Ascending aorta (tissue), 2 donors: ENCODE measurements at regions not wholly inside any gene's neighbourhood (a gene's known extent, or its start where the extent isn't known, plus 50 kb on each side); places are given as distances from the start of the nearest gene placed in this dataset.
"Not testable (repeated sequence)": the region's sequence is repeated elsewhere in the genome, so short reads cannot be mapped to it uniquely, and the experiment has no call there.

Experiments used
- DNase-seq, 2 donors: peaks; one replicate each; pipeline ENCODE4 v3.0.0-alpha.2; 2019; ENCODE audit warnings: low spot score in 2 of 2
- H3K27ac ChIP-seq, 2 donors: fragments of 200-600 bp; sonication (generic); one replicate each; pipeline ENCODE4 v1.5.1; 2016 to 2017; ENCODE audit warnings: mild to moderate bottlenecking in 1 of 2
- H3K27me3 ChIP-seq: fragments of 200-600 bp; sonication (generic); one replicate; pipeline ENCODE4 v1.5.1; 2017
- H3K36me3 ChIP-seq, 2 donors: fragments of 200-600 bp; sonication (generic); one replicate each; pipeline ENCODE4 v1.5.1; 2016
- H3K4me1 ChIP-seq, 2 donors: fragments of 200-600 bp; sonication (generic); one replicate each; pipeline ENCODE4 v1.5.1; 2016 to 2017; ENCODE audit warnings: mild to moderate bottlenecking in 1 of 2
- H3K4me3 ChIP-seq, 2 donors: fragments of 200-600 bp; sonication (generic); one replicate each; pipeline ENCODE4 v1.5.1; 2016 to 2017; ENCODE audit warnings: mild to moderate bottlenecking in 1 of 2
- H3K9me3 ChIP-seq, 2 donors: fragments of 200-600 bp; sonication (generic); one replicate each; pipeline ENCODE4 v1.5.1; 2016
- intact Hi-C: fragments of 100-400 bp; cut with DNase I; formaldehyde crosslinking; loops from one replicate; pipeline ENCODE4 v1.15.1; 2023
- TF ChIP-seq, protein P1 (sequence below), 3 experiments: fragments of 200-600 bp in 2 of 3; fragments of 450-650 bp in 1 of 3; sonication (generic) in 2 of 3; IDR thresholded peaks; one replicate each; pipeline ENCODE4 v1.5.1; 2016 to 2019; ENCODE audit warnings: antibody characterized with exemption in 3 of 3, mild to moderate bottlenecking in 1 of 3, moderate library complexity in 1 of 3

GRCh38 chr2:158866082-158866481 is 71.0 kb downstream of the DAPL1 start:
- H3K4me3 ChIP-seq, intact Hi-C loops, DNase-seq, H3K9me3 ChIP-seq, H3K36me3 ChIP-seq, H3K4me1 ChIP-seq, H3K27ac ChIP-seq, H3K27me3 ChIP-seq: not testable (repeated sequence)

DNA sequence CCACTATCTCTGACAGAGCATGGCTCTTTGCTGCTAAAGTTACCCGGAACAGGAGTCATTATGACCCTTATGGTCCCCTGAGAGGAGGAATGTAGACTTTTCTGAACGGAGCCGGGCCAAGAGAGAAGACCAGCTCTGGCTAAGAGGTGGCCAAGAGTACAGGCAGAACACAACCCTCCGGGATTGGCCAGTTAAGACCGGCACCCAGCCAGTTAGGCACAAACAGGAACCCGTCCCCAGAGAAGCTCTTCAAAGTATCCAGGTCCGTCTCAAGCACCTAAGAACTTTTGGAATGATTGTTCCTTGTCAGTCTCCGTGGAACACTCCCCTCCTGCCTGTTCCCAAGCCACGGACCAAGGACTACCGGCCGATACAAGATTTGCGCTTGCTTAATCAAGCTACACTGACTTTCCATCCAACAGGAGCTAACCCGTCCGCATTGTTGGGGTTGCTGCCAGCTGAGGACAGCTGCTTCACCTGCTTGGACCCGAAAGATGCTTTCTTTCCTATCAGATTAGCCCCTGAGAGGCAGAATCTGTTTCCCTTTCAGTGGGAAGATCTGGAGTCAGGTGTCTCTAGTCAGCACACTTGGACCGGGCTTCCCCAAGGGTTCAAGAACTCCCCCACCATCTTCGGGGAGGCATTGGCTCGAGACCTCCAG is 72.5 kb downstream of the DAPL1 start:
- H3K4me1 ChIP-seq, H3K36me3 ChIP-seq, H3K4me3 ChIP-seq, intact Hi-C loops, H3K27ac ChIP-seq, H3K27me3 ChIP-seq, DNase-seq, H3K9me3 ChIP-seq: not testable (repeated sequence)

- H3K4me1 ChIP-seq, DNase-seq, H3K27ac ChIP-seq: not testable (repeated sequence)
Measured at GRCh38 chr2:158868386-158868785, 73.3 kb downstream of the DAPL1 start.

GRCh38 chr2:158869122-158869521 is 74.0 kb downstream of the DAPL1 start:
- not testable (repeated sequence) for H3K27ac ChIP-seq

More at GRCh38 chr2:158868386-158868785, 73.3 kb downstream of the DAPL1 start:
- H3K9me3 ChIP-seq, H3K4me3 ChIP-seq, H3K36me3 ChIP-seq, intact Hi-C loops, H3K27me3 ChIP-seq: not testable (repeated sequence)

GRCh38 chr2:158869609-158870008 is 74.5 kb downstream of the DAPL1 start:
- H3K4me1 ChIP-seq, intact Hi-C loops, DNase-seq, H3K36me3 ChIP-seq, H3K27ac ChIP-seq, H3K27me3 ChIP-seq, H3K9me3 ChIP-seq, H3K4me3 ChIP-seq: not testable (repeated sequence)

More at GRCh38 chr2:158869122-158869521, 74.0 kb downstream of the DAPL1 start:
- H3K4me1 ChIP-seq, H3K36me3 ChIP-seq, H3K4me3 ChIP-seq, intact Hi-C loops, DNase-seq, H3K27me3 ChIP-seq, H3K9me3 ChIP-seq: not testable (repeated sequence)

DNA sequence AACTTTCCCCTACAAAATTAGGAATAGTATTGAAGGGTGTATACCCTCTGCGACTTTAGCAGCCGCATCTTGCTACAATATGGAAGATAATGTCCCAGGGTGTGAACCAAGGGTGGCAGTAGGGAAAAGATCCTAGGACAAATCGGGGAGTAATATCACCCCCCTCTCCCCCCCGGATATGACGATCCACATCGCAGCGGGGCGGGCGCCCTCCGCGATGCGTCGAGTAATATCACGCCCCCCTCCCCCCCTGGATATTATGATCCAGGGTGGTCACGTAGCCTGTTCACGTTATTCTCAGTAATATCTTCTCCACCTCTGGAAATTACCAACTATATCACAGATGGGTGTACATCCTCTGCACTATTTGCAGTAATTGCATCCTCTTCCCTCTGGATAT is 82.9 kb downstream of the DAPL1 start:
- no peak for DNase-seq
- no peaks in the 10 kb centered on the region for H3K36me3 ChIP-seq
- intact Hi-C loops, result no loop called here

DNA sequence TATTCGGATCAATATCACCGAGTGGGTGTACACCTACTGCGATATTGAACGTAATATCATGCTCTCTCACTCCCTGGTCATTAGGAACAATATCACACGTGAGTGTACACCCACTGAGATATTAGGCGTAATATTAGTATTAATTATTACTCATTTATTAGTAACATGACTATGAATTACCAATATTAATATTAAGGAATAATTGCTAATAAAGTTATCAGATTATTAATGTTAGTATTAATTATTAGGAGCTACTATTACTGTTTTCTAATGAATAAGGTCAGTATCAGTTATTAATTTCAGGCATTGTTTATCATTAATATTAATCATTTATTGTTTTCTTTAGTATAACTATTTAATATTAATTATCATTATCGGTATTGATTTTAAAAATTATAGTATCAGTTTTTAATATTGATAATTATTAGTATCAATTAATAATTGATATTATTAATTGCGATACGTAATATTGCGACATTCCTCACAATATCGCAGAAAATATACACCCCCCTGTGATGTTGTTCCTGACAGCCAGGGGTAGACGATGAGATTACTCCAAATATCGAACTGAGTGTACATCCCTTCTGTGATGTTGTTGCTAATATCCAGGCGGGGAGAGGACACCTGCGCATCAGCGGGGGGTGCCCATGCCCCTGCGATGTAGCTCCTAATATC is 84.2 kb downstream of the DAPL1 start:
- TF ChIP-seq, protein P1, sequence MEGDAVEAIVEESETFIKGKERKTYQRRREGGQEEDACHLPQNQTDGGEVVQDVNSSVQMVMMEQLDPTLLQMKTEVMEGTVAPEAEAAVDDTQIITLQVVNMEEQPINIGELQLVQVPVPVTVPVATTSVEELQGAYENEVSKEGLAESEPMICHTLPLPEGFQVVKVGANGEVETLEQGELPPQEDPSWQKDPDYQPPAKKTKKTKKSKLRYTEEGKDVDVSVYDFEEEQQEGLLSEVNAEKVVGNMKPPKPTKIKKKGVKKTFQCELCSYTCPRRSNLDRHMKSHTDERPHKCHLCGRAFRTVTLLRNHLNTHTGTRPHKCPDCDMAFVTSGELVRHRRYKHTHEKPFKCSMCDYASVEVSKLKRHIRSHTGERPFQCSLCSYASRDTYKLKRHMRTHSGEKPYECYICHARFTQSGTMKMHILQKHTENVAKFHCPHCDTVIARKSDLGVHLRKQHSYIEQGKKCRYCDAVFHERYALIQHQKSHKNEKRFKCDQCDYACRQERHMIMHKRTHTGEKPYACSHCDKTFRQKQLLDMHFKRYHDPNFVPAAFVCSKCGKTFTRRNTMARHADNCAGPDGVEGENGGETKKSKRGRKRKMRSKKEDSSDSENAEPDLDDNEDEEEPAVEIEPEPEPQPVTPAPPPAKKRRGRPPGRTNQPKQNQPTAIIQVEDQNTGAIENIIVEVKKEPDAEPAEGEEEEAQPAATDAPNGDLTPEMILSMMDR (IDR thresholded peaks at IDR 0.05), result no peak
- Histone ChIP-seq H3K4me3 (no peak overlapping the region), H3K36me3 (no peaks in the 10 kb centered on the region), H3K27ac (no peak overlapping the region), H3K27me3 (no peaks in the 10 kb centered on the region), H3K9me3 (no peaks in the 10 kb centered on the region), H3K4me1 (no peaks in the 10 kb centered on the region)
- no peak for DNase-seq
- intact Hi-C loops, result no loop called here

More for the DNA sequence above, 82.9 kb downstream of the DAPL1 start:
- H3K27me3 ChIP-seq, result no peaks in the 10 kb centered on the region
- H3K4me1 ChIP-seq, result no peaks in the 10 kb centered on the region
- H3K27ac ChIP-seq, result no peak overlapping the region
- no peak overlapping the region for H3K4me3 ChIP-seq
- no peaks in the 10 kb centered on the region for H3K9me3 ChIP-seq
- TF ChIP-seq, protein P1 (IDR thresholded peaks at IDR 0.05), result no peak

DNA sequence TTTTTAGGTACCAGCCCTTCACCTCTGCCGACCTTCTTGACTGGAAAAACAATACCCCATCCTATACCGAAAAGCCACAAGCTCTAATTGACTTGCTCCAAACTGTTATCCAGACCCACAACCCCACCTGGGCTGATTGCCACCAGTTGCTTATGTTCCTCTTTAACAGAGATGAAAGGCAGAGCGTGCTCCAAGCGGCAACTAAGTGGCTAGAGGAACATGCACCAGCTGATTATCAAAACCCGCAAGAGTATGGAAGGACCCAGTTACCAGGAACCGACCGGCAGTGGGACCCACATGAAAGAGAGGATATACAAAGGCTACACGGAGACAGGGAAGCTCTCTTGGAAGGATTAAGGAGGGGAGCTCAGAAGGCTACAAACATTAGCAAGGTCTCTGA is 86.1 kb upstream of the TANC1 start:
- TF ChIP-seq, protein P1 (IDR thresholded peaks at IDR 0.05), result no peak
- intact Hi-C loops, result no loop called here
- Histone ChIP-seq H3K4me1 (no peaks in the 10 kb centered on the region), H3K4me3 (no peak overlapping the region), H3K27me3 (no peaks in the 10 kb centered on the region), H3K36me3 (no peaks in the 10 kb centered on the region), H3K9me3 (no peaks in the 10 kb centered on the region), H3K27ac (no peak overlapping the region)
- no peak for DNase-seq

DNA sequence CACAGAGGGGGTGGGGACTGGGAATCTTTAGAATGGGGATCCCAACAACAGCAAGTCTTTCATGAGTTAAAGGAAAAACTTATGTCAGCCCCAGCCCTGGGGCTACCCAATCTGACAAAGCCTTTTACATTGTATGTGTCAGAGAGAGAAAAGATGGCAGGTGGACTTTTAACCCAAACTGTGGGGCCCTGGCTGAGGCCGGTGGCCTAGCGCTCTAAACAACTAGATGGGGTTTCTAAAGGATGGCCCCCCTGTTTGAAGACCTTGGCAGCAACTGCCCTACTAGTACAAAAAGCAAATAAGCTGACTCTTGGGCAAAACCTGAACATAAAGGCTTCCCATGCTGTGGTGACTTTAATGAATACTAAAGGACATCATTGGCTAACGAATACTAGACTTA is 83.9 kb upstream of the TANC1 start:
- H3K9me3 ChIP-seq, H3K4me3 ChIP-seq, DNase-seq, H3K4me1 ChIP-seq, intact Hi-C loops, H3K27me3 ChIP-seq, H3K36me3 ChIP-seq, H3K27ac ChIP-seq: not testable (repeated sequence)

DNA sequence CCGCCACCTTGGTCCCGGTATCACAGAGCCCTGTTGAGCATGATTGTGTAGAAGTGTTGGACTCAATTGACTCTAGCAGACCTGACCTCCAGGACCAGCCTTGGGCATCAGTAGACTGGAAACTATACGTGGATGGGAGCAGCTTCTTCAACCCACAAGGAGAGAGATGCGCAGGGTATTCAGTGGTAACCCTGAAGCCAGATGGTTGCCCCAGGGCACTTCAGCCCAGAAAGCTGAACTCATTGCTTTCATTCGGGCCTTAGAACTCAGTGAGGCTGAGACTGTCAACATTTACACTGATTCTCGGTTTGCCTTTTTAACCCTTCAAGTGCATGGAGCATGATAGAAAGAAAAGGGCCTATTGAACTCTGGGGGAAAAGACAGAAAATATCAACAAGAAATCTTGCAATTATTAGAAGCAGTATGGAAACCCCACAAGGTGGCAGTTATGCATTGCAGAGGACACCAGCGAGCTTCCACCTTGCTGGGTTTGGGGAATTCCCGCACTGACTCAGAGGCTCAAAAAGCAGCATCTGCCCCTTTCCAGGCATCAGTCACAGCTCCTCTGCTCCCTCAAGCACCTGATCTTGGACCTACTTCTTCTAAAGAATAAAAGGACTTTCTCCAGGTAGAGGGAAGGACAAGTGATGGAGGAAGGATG is 83.3 kb upstream of the TANC1 start:
- DNase-seq, intact Hi-C loops: not testable (repeated sequence)

GRCh38 chr2:158885679-158886050 is 82.8 kb upstream of the TANC1 start:
- H3K27ac ChIP-seq, DNase-seq, H3K4me3 ChIP-seq, H3K9me3 ChIP-seq, intact Hi-C loops, H3K36me3 ChIP-seq, H3K4me1 ChIP-seq, H3K27me3 ChIP-seq: not testable (repeated sequence)

More for the DNA sequence above, 83.3 kb upstream of the TANC1 start:
- not testable (repeated sequence) for H3K4me1 ChIP-seq, H3K9me3 ChIP-seq, H3K4me3 ChIP-seq, H3K27me3 ChIP-seq, H3K36me3 ChIP-seq, H3K27ac ChIP-seq
